Thymus (tissue), 11 donors: ENCODE measurements at regions not wholly inside any gene's neighbourhood (a gene's known extent, or its start where the extent isn't known, plus 50 kb on each side); places are given as distances from the start of the nearest gene placed in this dataset.
A peak's percentile ranks its signal among the peaks of the same experiment; 100 is the strongest.

Experiments used
- DNase-seq, 9 donors: peaks; one replicate each; pipeline ENCODE4 v3.0.0-alpha.2; 2013; ENCODE audit warnings: low spot score in 9 of 9, low read depth in 6 of 9, missing footprints in 1 of 9
- H3K27ac ChIP-seq, 2 donors: one replicate each; pipeline ENCODE4 v1.5.1; 2013; ENCODE audit warnings: control low read depth in 1 of 2, low read depth in 1 of 2, low read length in 1 of 2, mild to moderate bottlenecking in 1 of 2, moderate library complexity in 1 of 2
- H3K27me3 ChIP-seq, 2 donors: one replicate each; pipeline ENCODE4 v1.5.1; 2013; ENCODE audit warnings: low read length in 1 of 2; ENCODE audit not compliant: control insufficient read depth in 2 of 2, insufficient read depth in 1 of 2
- H3K36me3 ChIP-seq, 2 donors: one replicate each; pipeline ENCODE4 v1.5.1; 2013; ENCODE audit warnings: low read length in 1 of 2, mild to moderate bottlenecking in 1 of 2, moderate library complexity in 1 of 2; ENCODE audit not compliant: control insufficient read depth in 2 of 2, insufficient read depth in 2 of 2
- H3K4me1 ChIP-seq, 2 donors: one replicate each; pipeline ENCODE4 v1.5.1; 2013; ENCODE audit warnings: low read length in 2 of 2; ENCODE audit not compliant: control insufficient read depth in 2 of 2, insufficient read depth in 2 of 2
- H3K4me3 ChIP-seq, 2 donors: one replicate each; pipeline ENCODE4 v1.5.1; 2013; ENCODE audit warnings: low read length in 2 of 2, control low read depth in 1 of 2, mild to moderate bottlenecking in 1 of 2
- H3K9me3 ChIP-seq, 2 donors: one replicate each; pipeline ENCODE4 v1.5.1; 2013; ENCODE audit warnings: low read length in 1 of 2, mild to moderate bottlenecking in 1 of 2; ENCODE audit not compliant: control insufficient read depth in 2 of 2, insufficient read depth in 1 of 2
- WGBS: extraction: QIAGEN DNeasy Blood & Tissue Kit; methylation state at CpG from one replicate; pipeline ENCODE4 v1.1.7; 2013; 5-methylcytosine and 5-hydroxymethylcytosine counted together
- donor health status: healthy.

DNA sequence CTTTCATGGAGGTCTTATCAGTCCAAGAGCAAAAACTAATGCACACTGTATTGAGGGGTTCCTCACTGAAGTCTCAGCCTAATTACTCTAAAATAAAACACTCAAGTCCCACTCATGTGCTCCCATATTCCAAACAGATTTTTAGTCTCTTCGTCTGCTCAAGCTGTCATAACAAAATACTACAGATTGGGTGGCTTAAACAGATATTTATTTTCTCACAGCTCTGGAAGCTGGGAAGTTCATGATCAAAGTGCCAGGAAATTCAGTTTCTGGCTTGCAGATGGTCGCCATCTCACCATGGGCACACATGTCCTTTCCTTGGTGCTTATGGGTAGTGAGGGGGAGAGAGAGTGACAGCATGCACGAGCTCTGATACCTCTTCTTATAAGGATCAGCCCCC is 147.5 kb downstream of the ANXA2 start:
- 90% methylated on average over 3 of the region's 3 CpGs for WGBS
- no peak overlapping the region for H3K27ac ChIP-seq
- H3K4me3 ChIP-seq = no peak overlapping the region
- no peaks in the 10 kb centered on the region for H3K9me3 ChIP-seq
- H3K27me3 ChIP-seq = no peaks in the 10 kb centered on the region
- H3K4me1 ChIP-seq = no peaks in the 10 kb centered on the region
- H3K36me3 ChIP-seq = no peaks in the 10 kb centered on the region
- no peak for DNase-seq

DNA sequence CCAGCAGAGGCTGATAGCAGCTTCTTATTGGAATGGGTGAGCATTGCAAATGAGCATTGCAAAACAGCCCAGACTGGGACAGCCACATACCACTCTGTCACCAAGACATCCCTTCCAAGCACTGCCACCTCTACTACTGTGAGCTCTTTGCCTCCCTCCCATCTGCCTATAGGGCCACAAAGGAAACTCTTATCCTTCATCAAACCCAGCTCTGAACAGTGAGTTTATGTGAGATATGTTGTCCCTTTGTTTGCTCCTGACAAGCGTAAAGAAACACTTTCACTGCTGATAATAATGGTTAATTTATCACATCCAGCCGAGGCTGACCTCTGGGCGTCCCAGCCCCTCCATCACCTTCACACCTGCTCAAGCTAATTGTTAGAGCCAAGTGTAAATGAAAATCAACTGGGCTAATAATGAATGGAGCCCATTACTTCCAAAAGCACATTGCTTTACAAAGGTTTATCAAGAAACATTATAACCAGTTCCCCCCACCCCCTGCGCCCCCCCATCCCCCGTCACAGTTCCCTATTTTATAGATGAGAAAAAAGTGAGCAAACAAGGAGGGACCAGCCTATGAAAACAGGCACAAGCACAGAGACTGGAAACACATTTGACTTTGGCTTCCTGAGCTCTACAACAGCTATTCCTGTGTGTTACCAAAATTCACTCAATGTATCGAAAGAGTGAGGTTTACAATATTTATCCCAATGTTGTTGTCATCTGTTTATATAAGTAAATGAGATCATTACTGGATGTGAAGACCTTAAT is 146.3 kb downstream of the ANXA2 start:
- no peaks in the 10 kb centered on the region for H3K4me1 ChIP-seq
- no peak for DNase-seq
- no peaks in the 10 kb centered on the region for H3K27me3 ChIP-seq
- WGBS = 39% methylated on average over 6 of the region's 6 CpGs
- H3K9me3 ChIP-seq = no peaks in the 10 kb centered on the region
- H3K36me3 ChIP-seq = no peaks in the 10 kb centered on the region
- H3K27ac ChIP-seq = no peak overlapping the region
- no peak overlapping the region for H3K4me3 ChIP-seq

DNA sequence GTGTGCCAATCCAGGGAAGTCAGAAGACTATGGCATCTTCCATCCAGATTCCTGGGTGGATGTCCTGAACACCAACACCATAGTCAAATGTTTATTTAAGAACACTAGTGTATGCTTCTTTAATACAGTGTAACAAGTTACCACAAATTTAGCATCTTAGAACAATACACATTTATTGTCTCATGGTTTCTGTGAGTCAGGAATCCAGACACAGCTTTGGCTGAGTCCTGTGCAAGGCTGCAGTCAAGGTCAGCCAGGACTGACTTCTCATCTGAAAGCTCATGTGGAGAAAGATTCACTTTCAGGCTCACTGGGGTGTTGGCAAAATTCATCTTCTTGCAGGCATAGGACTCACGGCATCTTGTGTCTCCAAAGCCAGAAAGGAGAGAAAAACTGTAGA is 143.4 kb downstream of the ANXA2 start:
- Histone ChIP-seq H3K4me3 (no peak overlapping the region), H3K27ac (no peak overlapping the region), H3K36me3 (no peaks in the 10 kb centered on the region), H3K9me3 (no peaks in the 10 kb centered on the region), H3K27me3 (no peaks in the 10 kb centered on the region), H3K4me1 (no peaks in the 10 kb centered on the region)
- WGBS = 100% methylated on average over 1 of the region's 1 CpG
- no peak for DNase-seq

DNA sequence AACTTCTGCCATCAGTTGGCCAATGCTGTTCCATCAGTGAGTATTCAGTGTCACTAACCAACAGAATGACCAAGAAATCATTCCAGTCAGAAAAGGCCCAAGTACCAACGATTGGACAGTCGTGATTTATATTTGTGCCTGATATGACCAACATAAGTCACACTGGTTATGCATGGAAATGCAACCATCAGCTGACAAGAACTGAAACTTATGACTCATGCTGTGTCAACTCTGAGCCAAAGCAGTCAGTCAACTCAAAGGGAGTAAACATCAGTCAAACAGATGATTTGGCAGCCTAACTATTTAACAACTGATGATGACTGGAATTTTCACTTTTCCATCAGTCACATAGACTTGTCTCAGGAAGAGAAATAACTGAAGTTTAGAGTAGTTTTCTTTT is 142.4 kb downstream of the ANXA2 start:
- WGBS = 43% methylated on average over 2 of the region's 2 CpGs
- H3K4me3 ChIP-seq = no peak overlapping the region
- peak in 3 of 9 donors; percentile 2 to 16 (median 3) for DNase-seq

DNA sequence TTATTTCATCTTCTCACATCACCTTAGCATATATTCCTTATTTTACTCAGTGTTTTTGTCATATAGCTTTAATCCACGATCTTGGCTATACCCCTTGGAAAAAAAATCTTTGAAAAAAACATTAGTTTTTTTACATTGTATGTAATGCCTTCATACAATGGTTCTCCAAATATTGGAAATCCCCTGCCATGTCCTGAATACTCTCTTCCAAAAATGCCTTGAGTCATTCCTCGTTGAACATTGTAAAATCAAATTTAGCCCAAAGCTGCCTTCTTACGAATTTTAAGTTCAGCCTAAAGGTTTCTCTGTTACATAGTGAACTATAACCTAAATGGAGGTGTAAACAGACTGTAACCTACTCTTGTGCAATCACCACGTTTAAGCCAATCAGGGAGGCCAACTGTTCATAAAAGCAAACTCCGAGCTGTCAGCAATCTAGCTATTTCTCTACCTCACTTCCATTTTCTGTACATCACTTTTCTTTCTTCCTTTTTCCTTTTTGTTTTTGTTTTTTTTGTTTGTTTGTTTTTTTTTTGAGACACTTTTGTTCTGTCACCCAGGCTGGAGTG is 140.1 kb downstream of the ANXA2 start:
- Histone ChIP-seq H3K4me3 (no peak overlapping the region), H3K9me3 (no peaks in the 10 kb centered on the region), H3K27ac (no peak overlapping the region), H3K27me3 (no peaks in the 10 kb centered on the region), H3K36me3 (no peaks in the 10 kb centered on the region), H3K4me1 (no peaks in the 10 kb centered on the region)
- 93% methylated on average over 5 of the region's 5 CpGs for WGBS
- DNase-seq = no peak

More for the DNA sequence above, 142.4 kb downstream of the ANXA2 start:
- Histone ChIP-seq H3K9me3 (no peaks in the 10 kb centered on the region), H3K27me3 (no peaks in the 10 kb centered on the region), H3K27ac (no peak overlapping the region), H3K4me1 (no peaks in the 10 kb centered on the region), H3K36me3 (no peaks in the 10 kb centered on the region)

DNA sequence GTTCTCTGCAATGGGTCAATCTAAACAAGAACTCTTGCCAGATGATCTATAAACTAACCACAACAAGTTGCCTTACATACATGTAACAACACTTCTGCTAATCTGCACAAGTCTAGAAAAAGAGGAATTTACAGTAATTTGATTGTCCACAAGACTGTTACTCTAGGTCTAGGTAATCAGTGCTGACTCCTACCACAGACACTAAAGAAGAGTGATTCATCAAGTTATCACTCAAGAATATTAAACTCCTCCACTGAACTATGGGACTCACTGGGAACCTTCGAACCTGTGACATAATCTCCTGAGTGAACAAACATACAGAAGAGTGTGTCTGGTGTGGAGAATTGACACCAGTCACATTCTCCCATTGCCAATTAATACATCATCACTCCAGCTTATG is 138.3 kb downstream of the ANXA2 start:
- no peaks in the 10 kb centered on the region for H3K4me1 ChIP-seq
- no peak for DNase-seq
- H3K27me3 ChIP-seq = no peaks in the 10 kb centered on the region
- H3K27ac ChIP-seq = no peak overlapping the region
- no peaks in the 10 kb centered on the region for H3K9me3 ChIP-seq
- no peak overlapping the region for H3K4me3 ChIP-seq
- H3K36me3 ChIP-seq = no peaks in the 10 kb centered on the region
- WGBS = 98% methylated on average over 1 of the region's 1 CpG

DNA sequence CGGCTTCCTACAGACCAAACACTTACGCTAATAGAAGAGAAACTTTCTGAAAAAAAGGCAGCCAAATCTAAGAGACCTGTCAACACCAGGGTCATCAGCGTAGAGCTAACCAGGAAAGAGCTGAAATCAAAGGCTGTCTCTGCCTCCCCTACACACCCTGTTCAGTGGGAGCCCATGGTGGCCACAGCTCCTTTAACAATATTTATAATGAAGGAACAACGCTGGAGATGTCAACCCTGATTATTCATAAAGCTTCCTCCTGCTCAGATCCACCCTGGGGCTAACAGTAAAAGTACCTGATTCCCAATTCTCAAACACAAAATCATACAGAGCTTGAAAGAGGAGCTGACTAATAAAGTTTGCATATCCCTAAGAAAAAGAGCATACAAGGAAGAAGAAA is 133.7 kb downstream of the ANXA2 start:
- no peaks in the 10 kb centered on the region for H3K36me3 ChIP-seq
- H3K27me3 ChIP-seq = no peaks in the 10 kb centered on the region

DNA sequence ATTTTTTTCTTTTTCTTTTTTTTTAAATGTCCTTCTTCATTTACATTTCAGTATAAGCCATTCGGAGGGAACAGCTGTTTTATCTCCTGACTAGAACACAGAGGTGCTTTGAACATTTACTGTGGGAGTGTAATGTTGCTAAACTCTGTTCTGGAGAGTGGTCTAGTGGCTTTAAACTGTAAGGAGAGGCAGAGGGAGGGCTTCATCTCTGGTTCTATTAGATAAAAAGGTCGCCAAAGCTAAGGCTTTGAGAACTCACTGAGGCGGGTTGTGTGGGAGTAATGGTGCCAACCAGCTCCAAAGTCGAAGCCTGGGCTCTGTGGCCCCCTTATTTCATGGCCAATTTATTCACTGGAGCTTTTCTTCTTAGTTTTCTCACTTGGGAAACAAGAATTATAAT is 133.2 kb downstream of the ANXA2 start:
- H3K27ac ChIP-seq = no peak overlapping the region
- no peak overlapping the region for H3K4me3 ChIP-seq
- DNase-seq = no peak
- H3K36me3 ChIP-seq = no peaks in the 10 kb centered on the region
- no peaks in the 10 kb centered on the region for H3K9me3 ChIP-seq
- H3K27me3 ChIP-seq = no peaks in the 10 kb centered on the region
- 90% methylated on average over 4 of the region's 4 CpGs for WGBS
- H3K4me1 ChIP-seq = no peaks in the 10 kb centered on the region

More for the DNA sequence above, 133.7 kb downstream of the ANXA2 start:
- Histone ChIP-seq H3K4me3 (no peak overlapping the region), H3K27ac (no peak overlapping the region), H3K4me1 (no peaks in the 10 kb centered on the region), H3K9me3 (no peaks in the 10 kb centered on the region)
- 90% methylated on average over 4 of the region's 4 CpGs for WGBS
- DNase-seq = no peak

DNA sequence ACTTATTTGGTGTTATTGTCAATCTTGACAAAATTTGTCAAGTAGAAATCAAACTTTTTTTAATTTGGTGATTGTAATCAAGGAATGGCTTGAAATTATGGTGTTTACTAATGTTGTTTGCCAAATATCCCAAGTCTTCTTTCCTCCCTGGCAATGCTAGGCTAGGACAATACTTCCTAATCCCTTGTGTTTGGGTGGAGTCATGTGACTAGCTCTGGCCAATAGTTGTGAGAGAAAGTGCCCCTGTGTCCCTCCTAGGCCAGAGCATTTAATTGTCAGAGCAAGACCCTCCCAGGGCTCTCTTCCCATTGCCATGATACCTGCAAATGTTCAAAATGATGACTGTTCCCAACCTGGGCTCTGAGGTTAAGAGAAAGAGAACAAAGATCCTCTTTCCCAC is 132.7 kb downstream of the ANXA2 start:
- Histone ChIP-seq H3K9me3 (no peaks in the 10 kb centered on the region), H3K27ac (no peak overlapping the region), H3K4me1 (no peaks in the 10 kb centered on the region), H3K4me3 (no peak overlapping the region), H3K27me3 (no peaks in the 10 kb centered on the region), H3K36me3 (no peaks in the 10 kb centered on the region)
- DNase-seq = no peak
